CD4-positive, alpha-beta T cell treated with Interleukin-17A for 4 hours (primary cell): ENCODE measurements at regions not wholly inside any gene's neighbourhood (a gene's known extent, or its start where the extent isn't known, plus 50 kb on each side); places are given as distances from the start of the nearest gene placed in this dataset.
"Not testable (repeated sequence)": the region's sequence is repeated elsewhere in the genome, so short reads cannot be mapped to it uniquely, and the experiment has no call there.

ENCODE experiments used
- DNase-seq: peaks from one replicate; pipeline ENCODE4 v3.0.0-alpha.2; 2020; ENCODE audit warnings: mixed read lengths

DNA sequence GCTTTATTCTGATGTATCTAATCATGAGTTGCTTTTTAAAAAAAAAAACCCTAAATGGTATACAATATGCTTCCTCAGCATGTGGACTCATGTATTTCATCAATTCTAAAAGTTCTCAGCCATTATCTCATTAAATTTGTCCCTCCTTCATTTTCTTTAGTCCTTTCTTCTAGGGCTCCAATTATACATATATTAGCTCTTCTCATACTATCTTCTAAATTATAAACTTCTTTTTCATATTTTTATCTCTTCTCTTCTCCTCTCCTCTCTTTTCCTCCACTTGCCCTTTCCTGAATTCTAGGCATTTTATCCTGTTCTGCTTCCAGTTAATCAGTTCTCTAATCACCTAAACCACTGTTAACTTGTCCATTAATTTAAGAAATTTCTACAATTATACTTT lies 55.0 kb upstream of the IL33 start:
- no peak for DNase-seq

DNA sequence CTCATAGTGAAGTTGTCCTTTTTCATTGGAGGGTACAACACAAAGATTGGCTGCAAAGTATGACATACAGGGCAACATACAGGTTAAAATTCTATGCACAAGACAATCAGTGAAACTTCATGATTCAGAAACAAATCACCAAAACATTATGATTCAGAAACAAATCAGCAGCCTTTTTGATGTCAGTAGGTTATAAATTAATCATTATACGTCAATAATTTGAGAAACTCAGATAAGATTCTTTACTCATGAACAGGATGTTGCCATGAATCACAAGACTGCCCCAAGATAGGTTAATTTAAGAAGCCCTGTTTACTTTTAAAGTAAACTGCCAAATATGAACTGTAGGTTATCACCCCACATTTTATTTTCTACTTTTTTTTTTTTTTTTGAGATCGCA lies 62.2 kb upstream of the IL33 start:
- no peak for DNase-seq

DNA sequence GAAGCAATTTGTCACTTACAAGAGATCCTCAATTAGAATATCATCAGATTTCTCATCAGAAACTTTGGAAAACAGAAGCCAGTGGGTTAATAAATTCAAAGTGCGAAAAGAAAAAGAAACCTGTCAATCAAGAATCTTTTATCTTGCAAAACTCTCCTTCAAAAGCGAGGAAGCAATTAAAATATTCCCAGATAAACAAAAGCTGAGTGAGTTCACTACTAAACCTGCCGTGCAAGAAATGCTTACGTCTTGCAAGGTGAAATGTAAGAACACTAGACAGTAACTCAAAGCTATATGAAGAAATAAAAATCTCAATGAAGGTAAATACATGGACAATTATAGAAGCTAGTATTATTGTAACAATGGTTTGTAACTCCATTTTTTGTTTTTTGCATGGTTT lies 62.8 kb upstream of the IL33 start:
- no peak for DNase-seq

DNA sequence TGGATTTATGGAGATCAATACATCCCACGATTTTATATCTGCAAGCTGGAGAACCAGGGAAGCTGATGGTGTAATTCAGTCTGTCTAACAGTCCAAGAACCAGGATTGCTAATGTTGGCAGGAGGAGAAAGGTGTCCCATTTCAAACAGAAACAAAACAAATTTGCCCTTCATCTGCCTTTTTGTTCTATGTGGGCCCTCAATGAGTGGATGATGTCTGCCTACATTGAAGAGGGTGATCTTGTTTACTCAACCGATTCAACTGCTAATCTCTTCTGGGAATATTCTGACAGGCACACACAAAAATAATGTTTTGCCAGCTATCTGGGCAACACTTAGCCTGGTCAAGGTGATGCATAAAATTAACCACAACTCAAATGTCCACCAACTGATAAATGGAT lies 65.1 kb upstream of the IL33 start:
- DNase-seq = no peak

DNA sequence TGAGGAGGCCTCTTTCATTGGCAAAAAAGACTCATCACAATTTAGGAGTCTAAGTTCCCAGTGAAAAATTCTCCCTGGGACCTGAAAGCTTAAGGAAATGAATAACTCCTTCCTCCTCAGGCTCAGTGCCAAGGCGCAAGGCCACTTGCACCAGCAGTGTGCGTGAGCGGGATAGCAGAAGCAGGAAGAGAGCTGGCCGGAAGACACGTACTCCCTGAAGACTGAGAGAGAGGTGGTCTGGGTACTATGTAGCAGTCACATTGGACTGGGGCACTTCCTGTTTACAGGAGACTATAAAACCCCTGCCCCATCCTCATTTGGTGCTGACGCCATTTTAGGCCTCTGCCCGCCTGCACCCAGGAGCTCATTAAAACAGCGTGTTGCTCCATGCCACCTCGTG lies 66.3 kb upstream of the IL33 start:
- DNase-seq = no peak

DNA sequence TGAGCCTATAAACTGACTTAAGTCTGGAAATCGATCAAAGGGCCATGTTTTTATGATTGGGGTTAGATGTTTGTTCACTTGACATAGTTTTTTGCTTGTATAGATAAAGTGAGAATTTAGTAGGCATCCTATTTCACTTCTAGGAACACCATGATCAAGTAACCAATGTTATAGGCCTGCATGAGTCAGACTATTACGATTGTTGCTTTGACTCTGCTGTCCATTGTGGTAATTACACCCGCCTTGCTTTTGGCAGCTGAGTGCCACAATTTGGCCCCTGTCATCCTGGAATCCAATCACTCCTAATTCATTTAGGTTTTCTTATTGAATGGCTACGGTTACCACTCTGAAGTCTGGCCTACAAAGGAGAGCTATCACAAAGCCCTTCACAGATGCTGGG lies 67.8 kb upstream of the IL33 start:
- no peak for DNase-seq

DNA sequence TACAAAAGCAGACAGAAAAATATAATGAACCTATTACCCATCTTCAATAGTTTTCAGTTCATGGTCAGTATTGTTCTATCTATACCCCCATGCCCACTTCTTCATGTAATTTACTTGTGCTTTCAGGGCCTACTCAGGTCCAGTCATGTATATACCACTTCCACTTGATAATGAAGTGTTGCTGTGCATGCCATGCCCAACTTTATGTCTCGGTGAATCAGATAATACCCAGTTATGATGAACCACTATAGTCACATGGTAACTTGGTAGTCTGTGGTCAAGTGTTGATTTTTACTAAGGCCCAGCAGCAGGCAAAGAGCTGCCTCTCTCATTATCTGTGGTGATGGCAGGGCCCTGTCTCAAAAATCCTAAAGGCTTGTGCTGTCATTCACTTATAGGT lies 70.7 kb upstream of the IL33 start:
- DNase-seq = no peak

DNA sequence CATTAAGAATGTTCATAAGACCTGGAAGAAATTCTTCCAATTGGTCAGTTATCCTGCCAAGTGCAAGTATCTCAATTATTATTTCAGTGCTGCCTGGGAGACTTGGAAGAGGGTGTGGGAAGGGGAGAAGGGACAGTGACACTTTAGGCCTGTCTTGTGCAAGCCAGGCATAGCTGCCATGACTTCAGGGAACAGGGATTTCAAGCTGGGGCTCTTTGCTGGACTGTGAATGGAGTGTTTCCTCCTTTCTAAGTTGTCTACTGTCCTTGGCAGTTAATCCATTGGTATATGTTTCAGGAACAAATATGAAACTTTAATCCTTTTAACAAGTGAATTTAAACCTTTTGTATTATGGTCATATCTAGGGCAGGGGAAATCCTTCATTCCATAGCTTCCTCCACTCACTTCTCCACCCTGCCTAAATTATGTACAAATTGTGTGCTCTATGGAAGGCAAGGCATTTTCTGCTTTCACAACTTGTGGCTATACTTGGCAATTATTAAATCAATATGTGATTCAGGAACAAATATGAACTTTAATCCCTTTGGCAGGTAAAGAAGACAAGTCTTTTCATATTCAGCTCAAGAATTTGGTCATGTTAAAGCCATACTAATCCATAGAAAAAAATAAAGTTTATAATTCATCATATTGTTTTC lies 72.7 kb upstream of the IL33 start:
- DNase-seq = no peak

DNA sequence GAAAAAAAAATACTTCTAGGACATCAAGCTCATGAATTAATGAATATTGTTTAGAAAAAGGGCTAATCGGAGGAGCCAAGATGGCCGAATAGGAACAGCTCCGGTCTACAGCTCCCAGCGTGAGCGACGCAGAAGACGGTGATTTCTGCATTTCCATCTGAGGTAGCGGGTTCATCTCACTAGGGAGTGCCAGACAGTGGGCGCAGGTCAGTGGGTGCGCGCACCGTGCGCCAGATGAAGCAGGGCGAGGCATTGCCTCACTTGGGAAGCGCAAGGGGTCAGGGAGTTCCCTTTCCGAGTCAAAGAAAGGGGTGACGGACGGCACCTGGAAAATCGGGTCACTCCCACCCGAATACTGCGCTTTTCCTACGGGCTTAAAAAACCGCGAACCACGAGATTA lies 79.8 kb upstream of the IL33 start:
- not testable (repeated sequence) for DNase-seq

DNA sequence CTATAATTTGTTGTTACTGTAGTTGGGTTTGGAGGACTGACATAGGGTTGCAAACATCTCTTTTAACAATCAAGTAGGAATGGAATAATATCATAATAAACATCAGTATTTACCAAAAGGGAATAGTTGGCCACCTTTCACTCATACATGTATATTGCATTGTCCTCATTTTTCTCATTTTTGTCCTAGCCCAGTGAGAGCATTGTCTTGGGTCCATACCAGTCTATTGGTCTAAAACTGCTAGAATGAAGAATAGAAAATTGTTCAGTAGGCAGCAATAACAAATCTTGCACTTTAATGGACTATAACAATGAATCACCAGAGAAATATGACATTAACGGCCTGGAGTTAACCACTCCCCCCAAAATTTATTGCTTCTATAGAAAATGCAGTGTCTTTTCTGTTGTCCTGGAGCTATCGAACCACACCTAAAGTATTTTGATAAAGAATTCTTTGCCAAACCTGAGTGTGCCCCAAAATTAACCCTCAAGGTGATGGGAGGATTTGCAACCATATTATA lies 80.9 kb upstream of the IL33 start:
- DNase-seq = no peak

DNA sequence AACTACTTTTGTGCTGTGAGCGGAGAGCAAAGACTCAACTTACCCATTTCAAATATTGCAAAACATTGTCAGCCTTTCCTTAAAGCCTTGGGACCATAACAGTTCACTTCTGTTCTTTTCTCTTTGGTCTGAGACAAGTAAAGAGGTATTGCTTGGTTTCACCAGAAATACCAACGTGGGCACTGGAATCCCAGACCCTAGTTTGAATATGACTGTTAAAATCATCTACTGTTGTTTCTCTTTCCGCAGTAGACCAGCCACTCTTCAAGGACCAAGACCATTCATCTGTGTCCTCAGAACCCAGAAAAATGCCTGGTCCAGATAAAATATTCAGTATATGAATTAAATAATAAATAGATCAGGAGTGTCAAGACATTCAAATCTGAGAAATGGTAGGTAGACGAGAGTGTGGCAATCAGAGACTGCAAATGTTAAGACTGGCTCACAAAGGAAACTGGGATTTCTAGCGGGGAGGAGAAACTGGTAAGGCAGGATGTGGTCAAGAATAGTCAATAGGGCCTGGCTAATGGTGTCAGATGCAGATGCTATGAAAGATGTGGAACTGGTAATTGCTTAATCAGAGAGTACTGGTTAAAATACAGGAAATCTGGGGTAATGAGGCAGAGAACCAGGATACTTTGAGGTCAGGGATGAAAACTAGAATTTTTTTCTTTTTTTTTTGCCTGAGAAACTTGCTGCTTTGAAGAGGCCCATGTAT lies 82.1 kb upstream of the IL33 start:
- no peak for DNase-seq

DNA sequence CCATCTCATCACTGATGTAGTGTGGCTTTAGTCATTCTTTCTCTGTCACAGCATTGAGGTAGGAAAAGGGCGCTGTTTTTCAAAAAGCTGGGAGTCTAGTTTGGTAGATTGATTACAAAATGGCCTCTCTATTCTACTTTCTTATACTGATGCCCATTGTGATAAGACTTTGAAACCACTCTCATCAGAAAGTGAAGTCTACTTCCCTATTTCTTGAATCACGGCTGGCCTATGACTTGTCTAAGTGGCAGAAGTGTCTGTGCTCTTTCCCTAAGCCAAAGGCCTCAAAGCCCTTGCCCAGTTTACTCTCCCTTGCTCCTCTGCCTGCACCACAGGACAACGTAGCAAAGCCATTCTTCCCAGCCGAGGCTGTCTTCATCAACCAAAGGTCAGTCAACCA lies 83.0 kb upstream of the IL33 start:
- DNase-seq = no peak

DNA sequence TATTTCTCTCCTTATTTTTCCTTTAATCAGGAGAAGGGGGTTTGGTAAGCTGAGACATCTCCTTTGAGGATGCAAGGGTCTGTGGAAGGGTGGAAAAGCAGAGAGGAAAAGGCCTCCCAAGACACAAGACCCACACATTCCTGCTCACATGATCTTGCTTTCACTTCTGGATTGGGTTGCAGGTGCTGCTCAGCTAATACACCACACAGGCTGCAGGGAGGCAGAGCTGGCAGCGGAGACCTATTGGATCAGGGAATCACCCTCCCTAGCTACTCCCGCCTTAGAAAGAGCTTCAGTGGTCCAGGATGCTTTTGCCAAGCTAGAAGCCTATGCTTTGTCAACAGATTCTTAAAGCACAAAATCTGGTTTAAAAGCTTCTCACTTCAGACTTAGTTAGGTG lies 87.6 kb upstream of the IL33 start:
- no peak for DNase-seq

DNA sequence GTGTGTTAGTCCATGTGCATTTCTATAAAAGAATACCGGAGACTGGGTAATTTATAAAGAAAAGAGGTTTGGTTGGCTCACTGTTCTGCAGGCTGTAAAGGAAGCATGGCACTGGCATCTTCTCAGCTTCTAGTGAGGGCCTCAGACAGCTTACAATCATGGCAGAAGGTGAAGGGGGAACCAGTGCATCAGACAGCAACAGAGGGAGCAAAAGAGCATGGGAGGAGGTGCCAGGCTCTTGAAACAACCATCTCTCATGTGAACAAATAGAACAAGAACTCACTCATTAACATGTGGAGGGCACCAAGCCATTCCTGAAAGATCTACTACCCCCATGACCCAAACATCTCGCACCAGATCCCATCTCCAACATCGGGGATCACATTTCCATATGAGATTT lies 89.2 kb upstream of the IL33 start:
- no peak for DNase-seq

DNA sequence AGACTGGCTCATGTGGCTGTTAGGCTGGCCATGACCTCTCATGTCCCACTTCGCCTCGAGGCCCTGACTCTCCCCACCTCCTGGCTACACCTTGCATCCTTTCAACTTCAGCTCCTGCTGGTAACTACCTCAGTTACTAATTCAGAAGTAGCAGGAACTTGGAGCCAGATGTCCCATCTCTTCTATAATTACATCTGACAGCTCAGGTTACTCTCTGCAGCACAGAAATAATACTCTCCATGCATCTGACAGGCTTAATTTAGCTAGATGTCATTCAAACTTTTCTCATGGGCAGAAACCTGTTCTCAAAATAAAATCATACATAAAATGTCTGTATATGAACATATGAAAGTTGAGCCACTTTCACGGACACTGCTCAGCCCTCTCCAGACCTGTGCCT lies 92.2 kb upstream of the IL33 start:
- no peak for DNase-seq

DNA sequence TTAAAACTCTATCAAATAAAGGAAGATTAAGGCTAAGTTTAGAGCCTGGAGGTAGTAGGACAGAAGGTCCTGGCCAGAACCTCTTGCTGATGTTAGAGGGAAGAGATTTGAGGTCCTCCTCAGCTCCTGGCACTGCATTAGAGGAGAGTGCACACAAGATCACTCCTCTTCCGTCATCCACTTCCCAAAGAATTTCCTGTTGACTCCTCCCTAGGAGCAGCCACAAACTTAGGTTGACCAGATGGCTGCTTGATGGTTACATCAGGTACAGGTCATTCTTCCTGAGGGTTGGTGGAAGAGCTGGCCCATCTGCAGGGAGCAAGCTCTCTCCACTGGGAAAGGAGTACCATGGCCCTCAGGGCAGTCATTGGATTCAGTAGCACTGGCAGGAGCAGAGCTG lies 93.9 kb upstream of the IL33 start:
- DNase-seq = no peak

DNA sequence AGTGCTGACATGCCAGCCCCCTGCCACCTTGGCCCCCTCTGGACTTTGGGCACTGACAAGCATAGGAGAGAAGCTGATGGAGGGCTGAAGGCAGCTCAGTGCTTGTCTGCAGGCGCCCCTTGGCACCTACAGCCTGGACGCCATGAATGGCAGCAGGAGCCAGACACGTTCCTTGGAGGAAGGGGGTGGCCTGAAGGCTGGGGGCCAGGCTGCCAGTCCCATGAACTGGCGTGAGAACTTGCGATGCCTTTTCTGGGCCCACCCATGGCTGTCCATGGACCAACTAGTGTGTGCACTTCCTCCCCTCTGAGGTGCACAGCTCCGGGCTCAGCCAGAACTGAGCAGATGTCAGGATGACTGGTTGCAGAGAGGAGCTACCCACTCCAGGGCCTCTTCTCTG lies 99.0 kb upstream of the RANBP6 start:
- DNase-seq = no peak

DNA sequence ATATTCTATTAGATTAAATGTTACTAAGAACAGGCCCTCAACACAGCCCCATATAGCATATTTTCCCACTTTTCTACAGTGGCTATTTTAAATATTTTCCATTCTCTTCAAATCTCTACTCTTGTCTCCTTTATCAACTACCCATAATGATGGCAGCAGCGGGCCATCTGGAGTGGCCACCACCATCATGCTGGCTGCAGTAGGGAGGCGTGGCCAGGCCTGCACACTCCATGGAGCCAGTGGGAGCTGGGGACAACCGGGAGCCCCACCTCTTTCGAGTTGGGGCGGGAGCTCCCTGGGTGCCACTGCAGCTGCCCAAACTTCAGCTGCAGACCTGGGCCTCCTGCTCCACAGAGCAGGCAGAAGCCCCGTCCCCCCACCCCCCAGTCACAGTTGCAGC lies 98.4 kb upstream of the RANBP6 start:
- no peak for DNase-seq

DNA sequence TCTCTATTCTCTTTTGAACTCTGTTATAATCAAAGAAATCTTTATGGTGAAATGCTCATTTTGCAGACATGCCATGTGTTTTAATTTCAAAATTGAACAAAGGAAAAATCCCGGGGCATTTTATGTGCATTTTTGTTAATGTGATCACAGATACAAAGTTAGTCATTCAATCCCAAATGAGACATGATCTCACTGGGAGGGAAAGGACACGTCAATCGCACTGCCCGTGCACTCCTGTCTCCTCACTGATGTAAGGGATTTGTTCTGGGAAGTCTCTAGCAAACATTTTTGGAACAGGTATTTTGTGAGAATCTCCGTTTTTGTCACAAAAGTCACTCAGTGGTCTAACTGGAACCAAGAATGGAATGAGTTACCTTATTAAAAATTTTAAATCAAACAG lies 97.9 kb upstream of the RANBP6 start:
- DNase-seq = no peak

DNA sequence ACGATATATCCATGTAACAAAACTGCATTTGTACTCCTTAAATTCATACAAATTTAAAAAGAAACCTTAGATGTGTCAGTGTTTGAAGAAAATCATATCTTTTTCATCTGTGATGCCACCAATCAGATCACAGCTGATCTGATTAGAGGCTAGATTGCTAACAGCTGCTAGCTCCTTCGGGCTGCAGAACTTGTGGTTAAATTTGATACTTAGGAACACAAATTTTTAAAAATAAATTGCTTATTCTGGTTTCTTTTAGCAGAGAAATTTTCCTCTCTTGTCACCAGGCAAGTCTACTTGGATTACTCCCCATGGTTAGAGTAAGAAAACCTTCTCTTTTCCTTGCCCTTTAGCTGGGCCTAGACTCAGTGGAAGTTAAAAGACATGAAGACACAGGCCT lies 94.6 kb upstream of the RANBP6 start:
- DNase-seq = no peak

DNA sequence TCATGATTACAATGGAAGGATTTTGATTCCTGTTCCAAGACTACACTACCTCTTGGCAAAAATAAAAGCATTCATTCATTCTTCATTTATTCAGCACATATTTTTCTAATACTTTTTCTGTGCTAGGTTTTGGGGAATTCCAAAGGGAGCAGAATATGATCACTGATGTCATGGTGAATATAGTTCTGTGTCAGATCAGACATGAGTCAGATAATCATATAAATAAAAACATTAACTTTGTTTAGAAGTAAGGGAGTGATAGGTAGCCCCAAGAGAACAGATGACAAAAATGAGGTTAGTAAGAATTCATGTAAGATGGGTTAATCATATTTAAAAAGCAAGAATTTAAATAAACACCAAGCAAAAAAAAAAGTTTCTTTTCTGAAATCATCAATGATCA lies 94.1 kb upstream of the RANBP6 start:
- DNase-seq = no peak

DNA sequence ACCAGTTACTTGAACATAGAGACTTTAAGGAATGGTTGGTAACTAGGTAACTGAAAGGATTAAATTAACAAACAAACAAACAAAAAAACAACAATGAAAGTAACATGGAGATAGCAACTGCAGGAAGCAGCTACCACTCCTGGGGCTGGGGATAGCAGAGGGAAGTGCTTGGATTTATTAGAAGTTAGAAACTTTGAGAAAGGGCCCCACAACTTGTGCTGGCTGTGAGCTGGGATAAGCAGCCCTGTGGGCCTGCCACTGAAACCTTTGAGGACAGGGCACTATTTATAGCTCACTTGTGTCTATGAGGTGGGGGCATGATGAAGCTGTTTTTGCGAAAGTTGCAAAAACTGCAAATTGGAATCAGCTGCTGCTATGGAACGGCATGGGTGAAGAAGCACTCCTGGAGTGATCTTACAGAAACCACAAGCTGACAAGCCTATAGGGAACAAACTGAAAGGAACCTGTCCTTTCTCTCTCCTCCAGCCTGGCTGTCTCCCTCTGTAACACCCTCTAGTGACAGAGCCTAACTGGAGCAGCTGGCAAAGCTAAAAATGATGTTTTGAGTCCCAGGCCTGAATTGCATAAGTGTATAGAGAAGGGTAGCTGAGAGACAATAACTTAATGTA lies 91.4 kb upstream of the RANBP6 start:
- DNase-seq = no peak

DNA sequence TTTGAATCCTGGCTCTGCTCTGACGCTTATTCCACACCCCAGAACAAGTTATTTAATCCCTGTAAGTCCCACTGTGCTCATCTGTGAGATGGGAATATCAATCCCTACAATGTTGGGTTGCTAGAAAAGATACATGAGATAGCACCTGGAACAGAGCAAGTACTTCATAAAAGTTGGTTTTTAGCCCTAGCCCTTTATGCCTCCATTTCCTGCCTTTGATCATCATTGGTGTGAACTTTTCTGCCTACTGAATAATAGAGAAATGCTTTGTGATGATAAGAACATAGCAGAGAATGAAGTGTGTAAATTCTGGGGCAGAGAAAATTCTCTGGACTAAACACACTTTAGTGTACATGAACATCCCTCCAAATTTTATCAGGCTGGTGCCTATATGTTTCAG lies 90.3 kb upstream of the RANBP6 start:
- DNase-seq = no peak

DNA sequence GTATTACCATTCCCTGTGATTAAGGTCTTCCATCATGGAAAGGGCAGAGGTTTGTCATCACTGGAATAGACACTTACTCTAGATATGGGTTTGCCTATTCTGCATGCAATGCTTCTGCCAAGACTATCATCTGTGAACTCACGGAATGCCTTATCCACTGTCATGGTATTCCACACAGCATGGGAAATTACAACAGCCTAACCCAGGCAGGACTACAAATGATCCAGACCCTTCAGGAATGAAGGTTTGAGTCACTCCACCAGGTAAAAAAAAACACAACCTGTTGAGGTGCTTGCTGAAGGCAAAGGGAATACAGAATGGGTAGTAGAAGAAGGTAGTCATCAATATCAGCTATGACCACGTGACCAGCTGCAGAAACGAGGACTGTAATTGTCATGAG lies 89.0 kb upstream of the RANBP6 start:
- DNase-seq = not testable (repeated sequence)
